ENCODE measurements at regions not wholly inside any gene's neighbourhood (a gene's known extent, or its start where the extent isn't known, plus 50 kb on each side); places are given as distances from the start of the nearest gene placed in this dataset.

GRCh38 chr9:71250581-71250980 is 129.2 kb upstream of the TRPM3 start:
- TF ChIP-seq KDM1A (IDR thresholded peaks at IDR 0.05; ENCODE audit: borderline replicate concordance, low read length) (peak; percentile 77; the same call in 1 of the 2 replicates), RFX5 (IDR thresholded peaks at IDR 0.05; ENCODE audit: borderline replicate concordance, low read depth, low read length) (no peak)
